Skin epidermis (tissue), 12 donors: ENCODE measurements at regions not wholly inside any gene's neighbourhood (a gene's known extent, or its start where the extent isn't known, plus 50 kb on each side); places are given as distances from the start of the nearest gene placed in this dataset.
"Not testable (repeated sequence)": the region's sequence is repeated elsewhere in the genome, so short reads cannot be mapped to it uniquely, and the experiment has no call there.

Experiments
- H3K27ac ChIP-seq, 21 experiments: fragments of 200-600 bp; sonication (generic) in 11 of 21; one replicate each; pipeline ENCODE4 v1.5.0; 2020; ENCODE audit warnings: mild to moderate bottlenecking in 3 of 21, inconsistent platforms in 2 of 21, moderate library complexity in 2 of 21
- H3K4me3 ChIP-seq, 7 experiments: fragments of 200-600 bp; sonication (generic) in 2 of 7; one replicate each; pipeline ENCODE4 v1.5.0; 2020; ENCODE audit warnings: inconsistent platforms in 2 of 7, mild to moderate bottlenecking in 2 of 7, moderate library complexity in 1 of 7

- no peak overlapping the region for H3K27ac ChIP-seq
- no peak overlapping the region for H3K4me3 ChIP-seq
These were observed 94.7 kb upstream of the GSC start for GRCh38 chr14:94864387-94865195.

DNA sequence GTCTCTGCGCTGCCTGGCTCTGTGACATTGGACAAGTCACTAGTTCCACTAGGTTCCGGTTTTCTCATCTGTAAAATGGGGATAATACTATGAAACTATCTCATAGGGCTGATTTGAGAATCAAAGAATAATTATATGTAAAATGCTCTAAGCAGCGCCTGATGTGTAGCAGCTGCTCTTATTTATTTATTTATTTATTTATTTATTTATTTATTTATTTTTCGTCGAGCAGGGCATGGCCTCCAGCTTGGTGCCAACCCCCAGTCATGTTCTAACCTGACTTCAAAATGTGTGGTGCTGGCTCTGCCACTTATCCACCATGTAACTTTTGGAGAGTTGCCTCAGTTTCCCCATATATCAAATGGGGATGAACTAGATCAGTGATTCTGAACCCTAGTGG lies 93.5 kb upstream of the GSC start:
- H3K4me3 ChIP-seq = no peak overlapping the region

DNA sequence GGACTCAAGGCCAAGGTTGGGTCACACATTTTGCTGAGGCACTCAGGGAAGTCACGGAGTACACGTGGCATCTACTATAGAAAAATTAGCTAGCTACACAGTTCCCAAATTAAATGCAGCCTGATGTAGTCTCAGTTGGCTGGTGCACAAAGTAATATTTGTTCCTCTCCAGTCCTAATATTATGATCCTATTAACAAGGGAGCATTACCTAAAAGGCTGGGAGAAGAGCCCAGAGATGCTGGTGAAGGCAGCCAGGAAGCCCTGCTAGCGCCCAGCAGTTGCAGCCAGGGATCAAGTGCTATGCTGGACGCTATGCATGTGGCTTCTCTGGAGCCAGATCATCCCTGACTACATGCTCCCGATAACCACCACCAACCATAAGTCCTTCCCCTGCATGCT lies 88.0 kb upstream of the GSC start:
- Histone ChIP-seq H3K27ac (no peak overlapping the region), H3K4me3 (no peak overlapping the region)

More for the DNA sequence above, 93.5 kb upstream of the GSC start:
- no peak overlapping the region for H3K27ac ChIP-seq

GRCh38 chr14:94853920-94854319 lies 84.0 kb upstream of the GSC start:
- no peak overlapping the region for H3K27ac ChIP-seq
- no peak overlapping the region for H3K4me3 ChIP-seq

DNA sequence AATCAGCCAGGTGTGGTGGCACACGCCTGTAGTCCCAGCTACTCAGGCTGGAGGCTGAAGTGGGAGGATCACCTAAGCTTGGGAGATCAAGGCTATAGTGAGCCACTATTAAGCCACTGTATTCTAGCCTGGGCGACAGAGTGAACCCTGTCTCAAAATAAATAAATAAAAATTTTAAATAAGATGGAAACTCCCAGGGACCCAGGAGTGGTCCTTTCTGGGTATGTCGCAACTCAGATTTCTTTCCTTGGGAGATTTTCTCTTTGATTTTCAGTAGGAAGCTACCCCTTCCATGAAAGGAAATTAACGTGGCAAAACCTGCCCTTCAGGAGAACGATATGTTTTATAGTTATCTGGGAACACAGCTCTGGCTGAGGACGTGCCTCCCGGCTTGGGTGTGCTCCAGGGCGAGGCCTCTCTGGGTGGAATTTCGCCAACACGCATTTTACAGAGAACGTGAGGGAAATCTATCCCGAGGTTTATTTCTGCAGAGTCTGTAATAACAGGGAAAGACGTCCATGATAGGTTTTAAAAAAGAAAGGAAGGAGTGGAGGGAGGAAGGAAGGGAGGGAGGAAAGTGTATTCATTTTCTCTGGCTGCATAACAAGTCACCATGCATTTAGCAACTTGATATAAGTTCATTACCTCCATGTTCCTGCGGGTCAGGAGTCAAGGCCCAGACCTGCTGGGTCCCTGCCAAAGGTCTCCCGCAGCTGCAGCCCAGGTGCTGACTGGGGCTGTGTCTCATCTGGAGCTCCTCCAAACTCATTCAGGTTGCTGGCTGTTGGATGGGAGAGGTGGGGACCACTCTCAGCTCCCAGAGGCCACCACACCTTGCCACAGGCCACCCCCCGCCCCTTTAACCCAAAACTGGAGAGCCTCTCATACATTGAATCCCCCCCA lies 80.6 kb upstream of the GSC start:
- H3K27ac ChIP-seq = no peak overlapping the region
- H3K4me3 ChIP-seq = no peak overlapping the region

GRCh38 chr14:94844593-94845152 lies 74.8 kb upstream of the GSC start:
- Histone ChIP-seq H3K27ac (no peak overlapping the region), H3K4me3 (no peak overlapping the region)

GRCh38 chr14:94840467-94840866 lies 70.6 kb upstream of the GSC start:
- H3K4me3 ChIP-seq = no peak overlapping the region
- H3K27ac ChIP-seq = no peak overlapping the region

DNA sequence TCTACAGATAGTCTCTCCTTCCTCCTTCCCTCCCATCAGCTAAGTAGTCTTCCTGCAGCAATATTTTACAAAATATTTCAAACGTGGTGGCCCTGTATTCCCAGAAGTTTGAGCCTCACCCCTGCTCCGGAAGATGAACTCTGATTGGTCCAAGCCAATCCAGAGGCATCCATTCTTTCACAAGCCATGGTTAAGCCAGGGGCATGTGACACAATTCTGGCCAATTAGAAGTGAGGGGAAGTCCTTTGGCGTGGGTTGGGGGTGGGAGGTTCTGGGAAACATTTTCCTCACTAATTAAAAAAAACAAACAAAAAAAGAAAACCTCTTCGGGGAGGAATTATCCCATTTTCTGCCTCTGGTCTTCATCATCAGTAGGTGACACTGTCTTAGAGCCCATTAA lies 69.4 kb upstream of the GSC start:
- Histone ChIP-seq H3K4me3 (no peak overlapping the region), H3K27ac (no peak overlapping the region)

DNA sequence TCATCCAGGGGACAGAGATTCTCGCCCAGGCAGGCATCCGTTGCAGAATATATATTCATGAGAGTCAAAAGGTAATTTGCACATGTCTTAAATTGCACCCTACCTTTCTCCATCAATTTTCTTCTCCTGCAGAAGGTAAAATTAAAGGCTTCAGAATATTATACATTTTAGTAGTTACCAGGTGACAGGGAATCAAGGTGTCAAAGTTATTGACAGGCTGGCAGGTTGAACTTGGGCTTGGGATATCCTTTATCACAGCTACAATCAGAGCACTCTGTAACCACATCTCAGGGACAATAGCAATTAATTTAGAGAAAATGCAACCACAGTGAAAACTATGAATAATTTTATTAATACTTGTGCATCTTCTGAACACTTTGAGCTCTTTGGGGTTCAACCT lies 66.9 kb upstream of the GSC start:
- Histone ChIP-seq H3K4me3 (no peak overlapping the region), H3K27ac (no peak overlapping the region)

- Histone ChIP-seq H3K4me3 (no peak overlapping the region), H3K27ac (no peak overlapping the region)
These were observed 63.7 kb upstream of the GSC start for GRCh38 chr14:94833633-94834032.

DNA sequence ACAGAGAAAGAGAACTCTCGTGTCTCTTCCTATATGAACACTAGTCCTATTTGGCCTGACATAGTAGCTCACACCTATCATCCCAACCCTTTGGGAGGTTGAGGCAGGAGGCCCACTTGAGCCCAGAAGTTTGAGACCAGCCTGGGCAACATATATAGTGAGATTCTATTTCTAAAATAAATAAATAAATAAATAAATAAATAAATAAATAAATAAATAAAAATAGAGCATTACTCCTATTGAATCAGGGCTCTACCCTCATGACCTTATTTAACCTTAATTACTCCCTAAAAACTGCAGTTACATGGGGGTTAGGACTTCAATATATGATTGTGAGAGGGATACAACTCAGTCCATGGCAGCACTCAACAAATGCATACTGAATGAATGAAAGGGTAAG lies 61.2 kb upstream of the GSC start:
- Histone ChIP-seq H3K4me3 (no peak overlapping the region), H3K27ac (no peak overlapping the region)

- Histone ChIP-seq H3K4me3 (no peak overlapping the region), H3K27ac (no peak overlapping the region)
These were observed 58.0 kb upstream of the GSC start for GRCh38 chr14:94827711-94828447.

GRCh38 chr14:94826774-94827173 lies 56.9 kb upstream of the GSC start:
- no peak overlapping the region for H3K27ac ChIP-seq

DNA sequence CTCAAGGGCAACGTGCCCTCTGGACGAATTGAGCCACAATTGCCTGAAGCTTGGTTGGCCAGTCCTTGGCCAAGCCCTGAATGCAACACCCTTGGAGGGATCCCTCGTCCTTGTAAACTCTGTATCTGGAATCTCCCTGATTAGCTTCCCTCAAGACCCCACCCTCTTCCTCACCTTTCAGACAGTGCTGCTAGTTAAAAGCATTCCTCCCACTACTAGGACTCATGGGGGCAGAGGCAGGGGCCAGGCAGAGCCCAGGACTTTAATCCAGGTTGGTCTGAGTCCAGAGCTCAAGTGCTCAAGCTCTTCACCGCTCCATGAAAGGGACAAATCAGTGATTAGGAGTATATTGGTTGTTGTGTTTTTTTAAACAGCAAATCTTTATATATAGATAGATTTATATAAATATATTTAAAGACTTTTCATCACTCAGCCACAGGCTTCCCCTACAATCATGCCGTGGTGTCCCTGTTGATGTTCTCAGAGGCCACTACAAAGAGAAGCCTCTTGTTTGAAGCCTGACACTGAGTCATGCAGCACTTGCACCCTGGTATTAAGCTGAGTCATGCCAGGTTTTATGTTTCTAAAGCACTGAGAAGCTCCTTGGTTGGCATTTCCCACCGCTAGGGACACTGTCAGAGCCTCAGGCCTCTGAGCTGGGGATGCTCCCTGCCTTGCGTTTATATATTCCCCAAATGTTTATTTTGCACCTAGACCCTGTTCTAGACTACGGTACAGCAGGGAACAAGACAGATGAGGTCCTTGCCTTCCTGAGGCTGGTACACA lies 53.8 kb upstream of the GSC start:
- no peak overlapping the region for H3K4me3 ChIP-seq

More at GRCh38 chr14:94826774-94827173, 56.9 kb upstream of the GSC start:
- H3K4me3 ChIP-seq = no peak overlapping the region

GRCh38 chr14:94821705-94822104 lies 51.8 kb upstream of the GSC start:
- H3K4me3 ChIP-seq = no peak overlapping the region
- no peak overlapping the region for H3K27ac ChIP-seq

More for the DNA sequence above, 53.8 kb upstream of the GSC start:
- no peak overlapping the region for H3K27ac ChIP-seq

GRCh38 chr14:94820932-94821331 lies 51.0 kb upstream of the GSC start:
- H3K4me3 ChIP-seq, H3K27ac ChIP-seq: not testable (repeated sequence)
